ENCODE measurements at regions not wholly inside any gene's neighbourhood (a gene's known extent, or its start where the extent isn't known, plus 50 kb on each side); places are given as distances from the start of the nearest gene placed in this dataset.

DNA sequence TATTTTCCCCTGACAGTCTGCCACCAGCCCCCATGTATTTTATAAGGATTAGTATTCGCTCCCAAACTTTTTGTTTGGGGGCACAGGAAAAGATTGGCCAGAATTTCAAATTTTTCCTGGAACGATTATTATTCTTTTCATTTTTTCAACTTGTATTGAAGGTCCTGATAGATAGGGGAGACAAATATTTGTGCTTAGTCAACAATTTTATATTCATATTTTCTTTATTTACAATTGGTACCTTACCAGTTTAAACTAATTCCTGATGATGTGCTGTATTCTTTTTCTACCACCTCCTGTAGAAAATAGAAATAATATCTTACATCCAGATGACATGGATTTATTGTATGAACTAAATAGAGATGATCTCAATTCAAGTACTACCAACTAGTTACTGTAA is 60.7 kb upstream of the TSLP start:
- no peaks in the 10 kb centered on the region for H3K36me3 ChIP-seq (replicated peaks)
- in situ Hi-C loops (cut with HindIII; ENCODE audit: low pct_ligation_motif_present, low sequenced_read_pairs) = no loop called here
- H3K27me3 ChIP-seq (replicated peaks) = no peaks in the 10 kb centered on the region
- no peak overlapping the region for H3K4me3 ChIP-seq (ENCODE audit: low read depth, low read length)
- TF ChIP-seq, protein P1, sequence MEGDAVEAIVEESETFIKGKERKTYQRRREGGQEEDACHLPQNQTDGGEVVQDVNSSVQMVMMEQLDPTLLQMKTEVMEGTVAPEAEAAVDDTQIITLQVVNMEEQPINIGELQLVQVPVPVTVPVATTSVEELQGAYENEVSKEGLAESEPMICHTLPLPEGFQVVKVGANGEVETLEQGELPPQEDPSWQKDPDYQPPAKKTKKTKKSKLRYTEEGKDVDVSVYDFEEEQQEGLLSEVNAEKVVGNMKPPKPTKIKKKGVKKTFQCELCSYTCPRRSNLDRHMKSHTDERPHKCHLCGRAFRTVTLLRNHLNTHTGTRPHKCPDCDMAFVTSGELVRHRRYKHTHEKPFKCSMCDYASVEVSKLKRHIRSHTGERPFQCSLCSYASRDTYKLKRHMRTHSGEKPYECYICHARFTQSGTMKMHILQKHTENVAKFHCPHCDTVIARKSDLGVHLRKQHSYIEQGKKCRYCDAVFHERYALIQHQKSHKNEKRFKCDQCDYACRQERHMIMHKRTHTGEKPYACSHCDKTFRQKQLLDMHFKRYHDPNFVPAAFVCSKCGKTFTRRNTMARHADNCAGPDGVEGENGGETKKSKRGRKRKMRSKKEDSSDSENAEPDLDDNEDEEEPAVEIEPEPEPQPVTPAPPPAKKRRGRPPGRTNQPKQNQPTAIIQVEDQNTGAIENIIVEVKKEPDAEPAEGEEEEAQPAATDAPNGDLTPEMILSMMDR (IDR thresholded peaks at IDR 0.05; ENCODE audit: low read depth, low read length, missing control alignments) = no peak
- DNase-seq = no peak
- no peak overlapping the region for H3K27ac ChIP-seq

DNA sequence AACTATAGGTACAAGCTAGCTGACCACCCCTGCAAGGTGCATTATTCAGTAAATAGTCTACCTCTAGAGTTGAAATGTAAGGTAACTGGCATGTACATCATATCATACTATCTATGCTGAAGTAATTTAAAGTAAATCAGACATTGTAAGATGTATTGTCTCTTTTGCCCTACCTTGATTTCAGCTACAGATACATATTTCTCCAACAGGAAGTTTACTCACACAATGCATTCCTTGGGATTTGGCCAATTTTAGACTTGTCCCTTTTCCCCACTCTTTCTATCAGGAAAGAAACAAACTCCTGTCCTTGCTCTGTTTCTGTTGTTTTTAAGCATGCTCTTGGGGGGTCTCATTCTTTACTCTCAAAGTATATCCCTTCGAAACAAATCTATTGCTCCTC is 58.5 kb upstream of the TSLP start:
- TF ChIP-seq, protein P1 (IDR thresholded peaks at IDR 0.05; ENCODE audit: low read depth, low read length, missing control alignments) = no peak
- H3K27me3 ChIP-seq (replicated peaks) = no peaks in the 10 kb centered on the region
- H3K36me3 ChIP-seq (replicated peaks) = no peaks in the 10 kb centered on the region
- no peak overlapping the region for H3K27ac ChIP-seq
- no peak overlapping the region for H3K4me3 ChIP-seq (ENCODE audit: low read depth, low read length)
- in situ Hi-C loops (cut with HindIII; ENCODE audit: low pct_ligation_motif_present, low sequenced_read_pairs) = no loop called here
- DNase-seq = peak; percentile 4

DNA sequence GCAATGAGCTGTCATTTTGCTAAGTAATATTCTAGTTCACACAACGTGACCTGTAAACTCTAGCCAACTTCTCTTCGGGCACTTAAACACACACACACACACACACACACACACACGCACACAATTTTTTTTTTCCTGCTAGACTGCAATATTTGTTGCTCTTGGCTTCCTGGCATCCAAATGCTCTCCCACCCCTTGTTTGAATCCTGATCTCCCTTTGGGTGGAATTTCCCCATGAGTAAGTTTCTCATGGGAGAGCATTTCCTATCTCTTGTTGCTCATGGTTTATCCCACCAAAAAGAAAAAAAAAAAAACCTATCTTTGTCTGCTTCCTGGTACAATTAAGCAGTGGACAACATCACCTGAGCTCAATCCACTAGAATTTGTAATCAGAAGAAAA is 54.7 kb upstream of the TSLP start:
- H3K36me3 ChIP-seq (replicated peaks) = no peaks in the 10 kb centered on the region
- TF ChIP-seq, protein P1 (IDR thresholded peaks at IDR 0.05; ENCODE audit: low read depth, low read length, missing control alignments) = no peak
- peak; percentile 79 for DNase-seq
- no peaks in the 10 kb centered on the region for H3K27me3 ChIP-seq (replicated peaks)
- no peak overlapping the region for H3K4me3 ChIP-seq (ENCODE audit: low read depth, low read length)
- in situ Hi-C loops (cut with HindIII; ENCODE audit: low pct_ligation_motif_present, low sequenced_read_pairs) = no loop called here
- H3K27ac ChIP-seq = peak overlapping the region; percentile 85

DNA sequence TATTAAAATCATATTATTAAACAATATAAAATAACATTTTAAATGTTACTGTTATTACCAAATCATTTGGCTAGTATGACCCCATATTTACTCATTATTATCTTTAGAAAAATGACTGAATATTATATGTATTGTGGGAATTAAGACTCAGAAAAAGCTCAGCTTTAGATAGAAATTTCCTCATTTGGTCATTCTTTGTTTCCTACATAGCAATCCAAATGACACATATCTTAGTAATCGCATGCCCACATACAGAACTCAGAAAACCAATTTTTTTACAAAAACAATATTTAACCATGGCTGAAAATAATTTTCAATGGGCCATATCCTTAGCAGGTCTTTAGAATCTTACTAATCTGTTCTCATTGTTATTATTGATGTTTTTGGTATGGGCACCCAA is 53.8 kb upstream of the TSLP start:
- Histone ChIP-seq H3K36me3 (replicated peaks) (no peaks in the 10 kb centered on the region), H3K27me3 (replicated peaks) (no peaks in the 10 kb centered on the region), H3K4me3 (ENCODE audit: low read depth, low read length) (no peak overlapping the region), H3K27ac (peak overlapping the region; percentile 85)
- TF ChIP-seq, protein P1 (IDR thresholded peaks at IDR 0.05; ENCODE audit: low read depth, low read length, missing control alignments) = no peak
- no peak for DNase-seq
- in situ Hi-C loops (cut with HindIII; ENCODE audit: low pct_ligation_motif_present, low sequenced_read_pairs) = no loop called here

All from brain microvascular endothelial cell (primary cell).